ENCODE measurements at regions not wholly inside any gene's neighbourhood (a gene's known extent, or its start where the extent isn't known, plus 50 kb on each side); places are given as distances from the start of the nearest gene placed in this dataset.

- no peak for DNase-seq (ENCODE audit: insufficient read length, low spot score, missing footprints)
- Histone ChIP-seq H4K20me1 (ENCODE audit: insufficient read depth, low read length) (no peaks in the 10 kb centered on the region), H3K4me3 (ENCODE audit: insufficient read depth, low read length) (no peak overlapping the region), H2AFZ (ENCODE audit: low read length) (no peak overlapping the region), H3K4me2 (ENCODE audit: insufficient read depth, low read length) (no peak overlapping the region), H3K36me3 (ENCODE audit: insufficient read depth, low read length) (no peaks in the 10 kb centered on the region), H3K9me3 (ENCODE audit: low read depth, low read length) (no peaks in the 10 kb centered on the region), H3K79me2 (ENCODE audit: insufficient read depth, low read length) (no peaks in the 10 kb centered on the region), H3K27me3 (ENCODE audit: insufficient read depth, low read length) (peaks cover 8% of the 10 kb centered on the region), H3K4me1 (ENCODE audit: insufficient read depth, low read length) (no peaks in the 10 kb centered on the region), H3K27ac (ENCODE audit: low read depth, low read length) (no peak overlapping the region)
- no peak for TF ChIP-seq CTCF (IDR thresholded peaks at IDR 0.05; ENCODE audit: extremely low read depth, low read depth, low read length)
Observed at GRCh38 chr14:101239065-101239464, 322.2 kb upstream of the DIO3 start.

- no peak for DNase-seq (ENCODE audit: insufficient read length, low spot score, missing footprints)
- no peak for TF ChIP-seq CTCF (IDR thresholded peaks at IDR 0.05; ENCODE audit: extremely low read depth, low read depth, low read length)
- no peaks in the 10 kb centered on the region for H3K4me1 ChIP-seq (ENCODE audit: insufficient read depth, low read length)
Observed at GRCh38 chr14:101241147-101241546, 320.1 kb upstream of the DIO3 start.

GRCh38 chr14:101241807-101242278 lies 319.5 kb upstream of the DIO3 start:
- Histone ChIP-seq H3K27ac (ENCODE audit: low read depth, low read length) (no peak overlapping the region), H2AFZ (ENCODE audit: low read length) (no peak overlapping the region), H4K20me1 (ENCODE audit: insufficient read depth, low read length) (no peaks in the 10 kb centered on the region), H3K4me1 (ENCODE audit: insufficient read depth, low read length) (no peaks in the 10 kb centered on the region), H3K4me3 (ENCODE audit: insufficient read depth, low read length) (no peak overlapping the region), H3K9me3 (ENCODE audit: low read depth, low read length) (no peaks in the 10 kb centered on the region), H3K36me3 (ENCODE audit: insufficient read depth, low read length) (no peaks in the 10 kb centered on the region), H3K79me2 (ENCODE audit: insufficient read depth, low read length) (no peaks in the 10 kb centered on the region), H3K4me2 (ENCODE audit: insufficient read depth, low read length) (no peak overlapping the region), H3K27me3 (ENCODE audit: insufficient read depth, low read length) (peaks cover 7% of the 10 kb centered on the region)
- DNase-seq (ENCODE audit: insufficient read length, low spot score, missing footprints), result no peak
- TF ChIP-seq CTCF (IDR thresholded peaks at IDR 0.05; ENCODE audit: extremely low read depth, low read depth, low read length), result no peak

More at GRCh38 chr14:101241147-101241546, 320.1 kb upstream of the DIO3 start:
- Histone ChIP-seq H3K27ac (ENCODE audit: low read depth, low read length) (no peak overlapping the region), H4K20me1 (ENCODE audit: insufficient read depth, low read length) (no peaks in the 10 kb centered on the region), H3K79me2 (ENCODE audit: insufficient read depth, low read length) (no peaks in the 10 kb centered on the region), H3K36me3 (ENCODE audit: insufficient read depth, low read length) (no peaks in the 10 kb centered on the region), H3K4me2 (ENCODE audit: insufficient read depth, low read length) (no peak overlapping the region), H3K4me3 (ENCODE audit: insufficient read depth, low read length) (no peak overlapping the region), H3K9me3 (ENCODE audit: low read depth, low read length) (no peaks in the 10 kb centered on the region), H2AFZ (ENCODE audit: low read length) (no peak overlapping the region), H3K27me3 (ENCODE audit: insufficient read depth, low read length) (peaks cover 8% of the 10 kb centered on the region)

- H3K4me2 ChIP-seq (ENCODE audit: insufficient read depth, low read length), result no peak overlapping the region
- DNase-seq (ENCODE audit: insufficient read length, low spot score, missing footprints), result peak; percentile 68
- no peak overlapping the region for H2AFZ ChIP-seq (ENCODE audit: low read length)
- no peaks in the 10 kb centered on the region for H3K79me2 ChIP-seq (ENCODE audit: insufficient read depth, low read length)
- no peaks in the 10 kb centered on the region for H3K9me3 ChIP-seq (ENCODE audit: low read depth, low read length)
- no peak for TF ChIP-seq CTCF (IDR thresholded peaks at IDR 0.05; ENCODE audit: extremely low read depth, low read depth, low read length)
- H3K27me3 ChIP-seq (ENCODE audit: insufficient read depth, low read length), result peaks cover 6% of the 10 kb centered on the region
- no peaks in the 10 kb centered on the region for H4K20me1 ChIP-seq (ENCODE audit: insufficient read depth, low read length)
- H3K36me3 ChIP-seq (ENCODE audit: insufficient read depth, low read length), result no peaks in the 10 kb centered on the region
- no peak overlapping the region for H3K27ac ChIP-seq (ENCODE audit: low read depth, low read length)
- H3K4me3 ChIP-seq (ENCODE audit: insufficient read depth, low read length), result no peak overlapping the region
- H3K4me1 ChIP-seq (ENCODE audit: insufficient read depth, low read length), result no peaks in the 10 kb centered on the region
Observed at GRCh38 chr14:101242442-101243385, 318.6 kb upstream of the DIO3 start.
